ENCODE measurements at regions not wholly inside any gene's neighbourhood (a gene's known extent, or its start where the extent isn't known, plus 50 kb on each side); places are given as distances from the start of the nearest gene placed in this dataset.

GRCh38 chr2:125855204-125855603, 800.8 kb upstream of the GYPC start:
- Histone ChIP-seq H3K36me3 (ENCODE audit: insufficient read depth, low read length) (no peaks in the 10 kb centered on the region), H3K4me2 (ENCODE audit: low read depth, low read length, poor library complexity, severe bottlenecking) (no peak overlapping the region), H4K20me1 (ENCODE audit: insufficient read depth, low read length, poor library complexity, severe bottlenecking) (no peaks in the 10 kb centered on the region), H2AFZ (ENCODE audit: low read length) (no peak overlapping the region), H3K4me1 (ENCODE audit: insufficient read depth, low read length, poor library complexity, severe bottlenecking) (no peaks in the 10 kb centered on the region), H3K9ac (ENCODE audit: low read depth, low read length, poor library complexity, severe bottlenecking) (no peak overlapping the region), H3K9me2 (replicated peaks; ENCODE audit: low read depth, low read length) (no peaks in the 10 kb centered on the region), H3K27me3 (ENCODE audit: insufficient read depth, low read length, poor library complexity, severe bottlenecking) (no peaks in the 10 kb centered on the region), H3K4me3 (ENCODE audit: low read length, poor library complexity, severe bottlenecking) (no peak overlapping the region), H3K79me2 (ENCODE audit: insufficient read depth, low read length) (no peaks in the 10 kb centered on the region), H3F3A (ENCODE audit: low read depth) (no peaks in the 10 kb centered on the region), H3K9me3 (ENCODE audit: insufficient read depth, low read depth, low read length) (no peaks in the 10 kb centered on the region)
- no peak for TF ChIP-seq CTCF (conservative IDR thresholded peaks at IDR 0.05; ENCODE audit: low read length)
- TF ChIP-seq EZH2phosphoT487 (IDR thresholded peaks at IDR 0.05; ENCODE audit: borderline replicate concordance), result no peak

- H3K4me3 ChIP-seq (ENCODE audit: low read length, poor library complexity, severe bottlenecking), result no peak overlapping the region
- no peaks in the 10 kb centered on the region for H3K79me2 ChIP-seq (ENCODE audit: insufficient read depth, low read length)
- TF ChIP-seq CTCF (conservative IDR thresholded peaks at IDR 0.05; ENCODE audit: low read length) (no peak), EZH2phosphoT487 (IDR thresholded peaks at IDR 0.05; ENCODE audit: borderline replicate concordance) (no peak)
- no peaks in the 10 kb centered on the region for H3K27me3 ChIP-seq (ENCODE audit: insufficient read depth, low read length, poor library complexity, severe bottlenecking)
- no peak overlapping the region for H3K4me2 ChIP-seq (ENCODE audit: low read depth, low read length, poor library complexity, severe bottlenecking)
- H3K36me3 ChIP-seq (ENCODE audit: insufficient read depth, low read length), result no peaks in the 10 kb centered on the region
- H3K4me1 ChIP-seq (ENCODE audit: insufficient read depth, low read length, poor library complexity, severe bottlenecking), result no peaks in the 10 kb centered on the region
- no peaks in the 10 kb centered on the region for H3K9me2 ChIP-seq (replicated peaks; ENCODE audit: low read depth, low read length)
- no peak overlapping the region for H3K9ac ChIP-seq (ENCODE audit: low read depth, low read length, poor library complexity, severe bottlenecking)
- H3K9me3 ChIP-seq (ENCODE audit: insufficient read depth, low read depth, low read length), result no peaks in the 10 kb centered on the region
- H3F3A ChIP-seq (ENCODE audit: low read depth), result no peaks in the 10 kb centered on the region
- no peaks in the 10 kb centered on the region for H4K20me1 ChIP-seq (ENCODE audit: insufficient read depth, low read length, poor library complexity, severe bottlenecking)
- no peak overlapping the region for H2AFZ ChIP-seq (ENCODE audit: low read length)
Measured at GRCh38 chr2:125857971-125858794, 797.8 kb upstream of the GYPC start.

GRCh38 chr2:125861461-125861860, 794.5 kb upstream of the GYPC start:
- no peaks in the 10 kb centered on the region for H3K4me1 ChIP-seq (ENCODE audit: insufficient read depth, low read length, poor library complexity, severe bottlenecking)
- no peaks in the 10 kb centered on the region for H4K20me1 ChIP-seq (ENCODE audit: insufficient read depth, low read length, poor library complexity, severe bottlenecking)
- H3K36me3 ChIP-seq (ENCODE audit: insufficient read depth, low read length), result no peaks in the 10 kb centered on the region

More at GRCh38 chr2:125861461-125861860, 794.5 kb upstream of the GYPC start:
- no peak overlapping the region for H2AFZ ChIP-seq (ENCODE audit: low read length)
- no peaks in the 10 kb centered on the region for H3K9me3 ChIP-seq (ENCODE audit: insufficient read depth, low read depth, low read length)
- no peak for TF ChIP-seq CTCF (conservative IDR thresholded peaks at IDR 0.05; ENCODE audit: low read length)
- TF ChIP-seq EZH2phosphoT487 (IDR thresholded peaks at IDR 0.05; ENCODE audit: borderline replicate concordance), result no peak
- H3F3A ChIP-seq (ENCODE audit: low read depth), result no peaks in the 10 kb centered on the region
- H3K27me3 ChIP-seq (ENCODE audit: insufficient read depth, low read length, poor library complexity, severe bottlenecking), result no peaks in the 10 kb centered on the region
- H3K9ac ChIP-seq (ENCODE audit: low read depth, low read length, poor library complexity, severe bottlenecking), result no peak overlapping the region
- H3K79me2 ChIP-seq (ENCODE audit: insufficient read depth, low read length), result no peaks in the 10 kb centered on the region
- no peak overlapping the region for H3K4me2 ChIP-seq (ENCODE audit: low read depth, low read length, poor library complexity, severe bottlenecking)
- no peak overlapping the region for H3K4me3 ChIP-seq (ENCODE audit: low read length, poor library complexity, severe bottlenecking)
- no peaks in the 10 kb centered on the region for H3K9me2 ChIP-seq (replicated peaks; ENCODE audit: low read depth, low read length)

Data from Loucy (cell line).